ENCODE measurements at regions not wholly inside any gene's neighbourhood (a gene's known extent, or its start where the extent isn't known, plus 50 kb on each side); places are given as distances from the start of the nearest gene placed in this dataset.
A peak's percentile ranks its signal among the peaks of the same experiment; 100 is the strongest.

DNA sequence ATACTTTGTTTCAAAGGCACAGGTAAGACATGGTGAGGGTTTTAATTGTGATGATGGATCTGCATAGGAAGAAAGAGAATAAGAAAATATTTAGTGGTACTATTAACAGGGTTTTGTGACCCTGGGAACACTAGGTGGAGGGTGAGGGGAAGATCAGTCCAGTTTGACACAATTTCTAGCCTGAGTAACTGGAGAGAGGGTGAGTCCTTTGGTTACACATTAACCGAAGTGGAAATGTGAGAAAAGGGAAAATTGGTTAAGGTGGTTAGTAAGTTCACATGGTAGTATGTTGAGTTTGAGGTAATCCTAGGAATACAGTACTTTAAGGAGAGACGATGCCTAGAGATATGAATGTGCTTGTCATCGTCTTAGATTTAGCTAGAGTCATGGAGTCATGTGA lies 54.8 kb upstream of the POU3F2 start:
- H3K4me2 ChIP-seq (ENCODE audit: low read depth, low read length), result no peak overlapping the region
- no peaks in the 10 kb centered on the region for H3K79me2 ChIP-seq (ENCODE audit: low read length)
- no peaks in the 10 kb centered on the region for H3K9me3 ChIP-seq (replicated peaks; ENCODE audit: insufficient read depth, low read length)
- H3K4me3 ChIP-seq (ENCODE audit: low read length), result no peak overlapping the region
- no peak overlapping the region for H3K9ac ChIP-seq (ENCODE audit: low read length)
- TF ChIP-seq EZH2 (optimal IDR thresholded peaks at IDR 0.05; ENCODE audit: low read depth, low read length), result no peak
- TF ChIP-seq EZH2phosphoT487 (IDR thresholded peaks at IDR 0.05; ENCODE audit: low read length), result no peak
- TF ChIP-seq, protein P1, sequence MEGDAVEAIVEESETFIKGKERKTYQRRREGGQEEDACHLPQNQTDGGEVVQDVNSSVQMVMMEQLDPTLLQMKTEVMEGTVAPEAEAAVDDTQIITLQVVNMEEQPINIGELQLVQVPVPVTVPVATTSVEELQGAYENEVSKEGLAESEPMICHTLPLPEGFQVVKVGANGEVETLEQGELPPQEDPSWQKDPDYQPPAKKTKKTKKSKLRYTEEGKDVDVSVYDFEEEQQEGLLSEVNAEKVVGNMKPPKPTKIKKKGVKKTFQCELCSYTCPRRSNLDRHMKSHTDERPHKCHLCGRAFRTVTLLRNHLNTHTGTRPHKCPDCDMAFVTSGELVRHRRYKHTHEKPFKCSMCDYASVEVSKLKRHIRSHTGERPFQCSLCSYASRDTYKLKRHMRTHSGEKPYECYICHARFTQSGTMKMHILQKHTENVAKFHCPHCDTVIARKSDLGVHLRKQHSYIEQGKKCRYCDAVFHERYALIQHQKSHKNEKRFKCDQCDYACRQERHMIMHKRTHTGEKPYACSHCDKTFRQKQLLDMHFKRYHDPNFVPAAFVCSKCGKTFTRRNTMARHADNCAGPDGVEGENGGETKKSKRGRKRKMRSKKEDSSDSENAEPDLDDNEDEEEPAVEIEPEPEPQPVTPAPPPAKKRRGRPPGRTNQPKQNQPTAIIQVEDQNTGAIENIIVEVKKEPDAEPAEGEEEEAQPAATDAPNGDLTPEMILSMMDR (IDR thresholded peaks at IDR 0.05; ENCODE audit: low read length), result no peak
- H3K4me1 ChIP-seq (ENCODE audit: low read length), result peaks cover 21% of the 10 kb centered on the region
- peaks cover 4% of the 10 kb centered on the region for H3F3A ChIP-seq (ENCODE audit: insufficient read depth, low read length)
- no peak overlapping the region for H3K27ac ChIP-seq (ENCODE audit: low read length)
- H4K20me1 ChIP-seq (ENCODE audit: insufficient read depth, low read length), result no peaks in the 10 kb centered on the region
- H3K27me3 ChIP-seq (replicated peaks; ENCODE audit: insufficient read depth, low read length), result no peaks in the 10 kb centered on the region
- DNase-seq, result no peak
- H3K36me3 ChIP-seq (replicated peaks; ENCODE audit: insufficient read depth, low read length), result no peaks in the 10 kb centered on the region
- no peaks in the 10 kb centered on the region for H3K9me2 ChIP-seq (replicated peaks; ENCODE audit: insufficient read depth, low read length)
- H2AFZ ChIP-seq (ENCODE audit: low read length), result no peak overlapping the region

- Histone ChIP-seq H3K9me3 (replicated peaks; ENCODE audit: insufficient read depth, low read length) (no peaks in the 10 kb centered on the region), H4K20me1 (ENCODE audit: insufficient read depth, low read length) (no peaks in the 10 kb centered on the region), H3K4me1 (ENCODE audit: low read length) (peaks cover 11% of the 10 kb centered on the region), H3K4me3 (ENCODE audit: low read length) (no peak overlapping the region), H3K9me2 (replicated peaks; ENCODE audit: insufficient read depth, low read length) (no peaks in the 10 kb centered on the region), H3F3A (ENCODE audit: insufficient read depth, low read length) (peaks cover 4% of the 10 kb centered on the region), H3K27me3 (replicated peaks; ENCODE audit: insufficient read depth, low read length) (no peaks in the 10 kb centered on the region), H3K9ac (ENCODE audit: low read length) (no peak overlapping the region), H2AFZ (ENCODE audit: low read length) (no peak overlapping the region), H3K79me2 (ENCODE audit: low read length) (no peaks in the 10 kb centered on the region), H3K27ac (ENCODE audit: low read length) (no peak overlapping the region), H3K4me2 (ENCODE audit: low read depth, low read length) (no peak overlapping the region), H3K36me3 (replicated peaks; ENCODE audit: insufficient read depth, low read length) (no peaks in the 10 kb centered on the region)
- DNase-seq, result peak; percentile 42
- no peak for TF ChIP-seq EZH2phosphoT487 (IDR thresholded peaks at IDR 0.05; ENCODE audit: low read length)
- TF ChIP-seq EZH2 (optimal IDR thresholded peaks at IDR 0.05; ENCODE audit: low read depth, low read length), result no peak
- TF ChIP-seq, protein P1 (IDR thresholded peaks at IDR 0.05; ENCODE audit: low read length), result no peak
These were observed 51.6 kb upstream of the POU3F2 start for GRCh38 chr6:98782772-98783171.

DNA sequence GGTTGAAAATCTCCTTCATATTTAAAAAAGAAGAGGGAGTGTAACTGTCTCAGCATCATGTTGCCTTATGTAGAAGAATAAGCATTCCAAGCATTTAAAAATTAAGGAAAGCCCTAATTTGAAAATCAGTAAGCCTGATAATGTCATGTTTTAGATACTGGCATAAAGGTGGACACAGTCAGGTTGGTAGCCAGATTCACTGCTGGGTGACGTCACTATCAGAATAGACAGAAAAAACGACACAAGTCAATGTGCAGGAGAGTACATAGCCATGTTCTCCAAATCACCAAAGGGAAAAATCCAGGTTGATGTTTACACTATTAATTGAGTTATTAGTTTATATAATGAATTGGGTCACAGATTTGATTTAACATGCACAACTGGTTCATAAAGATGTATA lies 50.8 kb upstream of the POU3F2 start:
- no peaks in the 10 kb centered on the region for H3K36me3 ChIP-seq (replicated peaks; ENCODE audit: insufficient read depth, low read length)
- no peaks in the 10 kb centered on the region for H3K27me3 ChIP-seq (replicated peaks; ENCODE audit: insufficient read depth, low read length)
- H3K4me1 ChIP-seq (ENCODE audit: low read length), result peaks cover 4% of the 10 kb centered on the region
- no peaks in the 10 kb centered on the region for H3K79me2 ChIP-seq (ENCODE audit: low read length)
- no peaks in the 10 kb centered on the region for H3K9me2 ChIP-seq (replicated peaks; ENCODE audit: insufficient read depth, low read length)
- no peak for TF ChIP-seq EZH2phosphoT487 (IDR thresholded peaks at IDR 0.05; ENCODE audit: low read length)
- TF ChIP-seq EZH2 (optimal IDR thresholded peaks at IDR 0.05; ENCODE audit: low read depth, low read length), result no peak
- TF ChIP-seq, protein P1 (IDR thresholded peaks at IDR 0.05; ENCODE audit: low read length), result no peak
- no peaks in the 10 kb centered on the region for H3F3A ChIP-seq (ENCODE audit: insufficient read depth, low read length)
- H3K27ac ChIP-seq (ENCODE audit: low read length), result no peak overlapping the region
- no peaks in the 10 kb centered on the region for H3K9me3 ChIP-seq (replicated peaks; ENCODE audit: insufficient read depth, low read length)
- no peak for DNase-seq
- H3K4me2 ChIP-seq (ENCODE audit: low read depth, low read length), result no peak overlapping the region
- H3K4me3 ChIP-seq (ENCODE audit: low read length), result no peak overlapping the region
- H2AFZ ChIP-seq (ENCODE audit: low read length), result no peak overlapping the region
- H3K9ac ChIP-seq (ENCODE audit: low read length), result no peak overlapping the region
- H4K20me1 ChIP-seq (ENCODE audit: insufficient read depth, low read length), result no peaks in the 10 kb centered on the region

Measured in MM.1S (cell line).